H1 (cell line): ENCODE measurements at regions not wholly inside any gene's neighbourhood (a gene's known extent, or its start where the extent isn't known, plus 50 kb on each side); places are given as distances from the start of the nearest gene placed in this dataset.

Experiments used
- ASH2L ChIP-seq: fragments of 200-600, 300-600 bp; sonication (generic); IDR thresholded peaks from one replicate; pipeline ENCODE4 v1.7.1; 2017; ENCODE audit warnings: low read length
- CBX8 ChIP-seq: fragments of 300-800, 300-1000 bp; sonication (generic); IDR thresholded peaks from 2 replicates; pipeline ENCODE4 v1.7.1; 2016; ENCODE audit warnings: low read depth, low read length, borderline replicate concordance
- CREB1 ChIP-seq: IDR thresholded peaks from 2 replicates; pipeline ENCODE4 v1.6.1; 2012; ENCODE audit warnings: inconsistent platforms
- EGR1 ChIP-seq: IDR thresholded peaks from 2 replicates; pipeline ENCODE4 v1.6.1; 2011; ENCODE audit warnings: low read depth, low read length, borderline replicate concordance
- EZH2 ChIP-seq: fragments of 200-600 bp; sonication (generic); IDR thresholded peaks from 2 replicates; pipeline ENCODE4 v1.7.1; 2012; ENCODE audit warnings: low read depth, mild to moderate bottlenecking, moderate library complexity, low read length, inconsistent platforms; ENCODE audit not compliant: severe bottlenecking
- KDM4A ChIP-seq: IDR thresholded peaks from one replicate; pipeline ENCODE4 v1.7.1; 2012; ENCODE audit warnings: low read depth, mild to moderate bottlenecking, moderate library complexity, low read length, inconsistent platforms; ENCODE audit not compliant: severe bottlenecking
- RAD21 ChIP-seq, 2 experiments: IDR thresholded peaks in 1 of 2; conservative IDR thresholded peaks in 1 of 2; 2 replicates each; pipeline ENCODE4 v1.6.1; 2011; ENCODE audit warnings: low read depth in 2 of 2, low read length in 2 of 2, improper control_type of control experiment in 1 of 2, inconsistent platforms in 1 of 2, mild to moderate bottlenecking in 1 of 2, moderate library complexity in 1 of 2
- RBBP5 ChIP-seq: IDR thresholded peaks from 2 replicates; pipeline ENCODE4 v1.7.1; 2012; ENCODE audit warnings: low read depth, mild to moderate bottlenecking, inconsistent platforms, low read length, moderate library complexity, borderline replicate concordance
- RFX5 ChIP-seq: IDR thresholded peaks from 2 replicates; pipeline ENCODE4 v1.6.1; 2011; ENCODE audit warnings: low read depth, low read length, improper control_type of control experiment, borderline replicate concordance
- SUZ12 ChIP-seq: fragments of 200-600 bp; sonication (generic); IDR thresholded peaks from 2 replicates; pipeline ENCODE4 v1.6.1; 2012; ENCODE audit warnings: mild to moderate bottlenecking, inconsistent platforms, low read length, moderate library complexity, mixed read lengths
- TAF1 ChIP-seq: IDR thresholded peaks from 2 replicates; pipeline ENCODE4 v1.6.1; 2011; ENCODE audit warnings: mild to moderate bottlenecking, low read depth, low read length
- TAF7 ChIP-seq: optimal IDR thresholded peaks from 2 replicates; pipeline ENCODE3; 2011; ENCODE audit warnings: low read depth, mild to moderate bottlenecking, inconsistent platforms, low read length, moderate library complexity, borderline replicate concordance
- YY1 ChIP-seq: IDR thresholded peaks from 2 replicates; pipeline ENCODE4 v1.6.1; 2011; ENCODE audit warnings: low read depth, mild to moderate bottlenecking, low read length

DNA sequence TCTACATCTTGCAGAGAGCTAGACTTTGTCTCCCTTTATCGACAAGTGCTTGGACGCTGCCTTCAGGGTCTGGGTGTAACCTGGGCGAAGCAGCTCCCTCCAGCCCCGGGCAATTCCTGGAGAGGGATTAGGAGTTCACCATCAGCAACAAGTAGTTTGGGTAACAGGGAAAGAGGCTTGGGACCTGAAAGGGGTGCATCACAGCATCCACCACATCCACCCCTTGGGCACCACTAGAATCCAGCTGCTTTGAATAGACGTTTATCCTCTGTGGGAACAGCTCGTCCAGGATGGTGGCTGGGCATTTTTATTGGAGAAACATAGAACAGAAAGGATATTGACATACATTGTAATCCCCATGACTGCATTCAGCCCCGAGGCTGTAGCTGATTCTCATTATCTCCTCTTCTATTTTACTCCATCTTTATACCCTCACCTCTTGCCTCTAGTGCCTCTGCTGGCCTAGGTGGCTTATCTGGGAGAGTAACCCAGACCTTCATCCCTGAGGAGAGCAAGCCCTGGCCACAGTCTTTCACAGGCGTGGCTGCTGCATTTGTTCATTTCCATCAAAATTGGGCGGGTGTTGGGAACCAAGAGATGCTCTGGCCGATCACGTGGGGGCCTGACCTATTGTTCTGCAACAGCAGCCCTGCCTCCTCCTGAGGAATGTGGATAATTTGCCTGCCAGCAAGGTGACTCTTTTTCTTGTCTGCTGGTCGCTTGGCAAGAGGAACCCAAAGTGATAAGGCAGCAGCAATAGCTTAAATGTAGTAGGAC, 109.2 kb upstream of the RALGAPA2 start (continued):
- TF ChIP-seq RAD21 (IDR thresholded peaks at IDR 0.05 in 1 of 2, conservative IDR thresholded peaks at IDR 0.05 in 1 of 2; ENCODE audit: low read depth in 2 of 2, low read length in 2 of 2) (0 out of 4 replicates have a peak, but pooled peaks of 1 of the 2 experiments have one; percentile 9), TAF1 (no peak), KDM4A (no peak), TAF7 (no peak), SUZ12 (no peak), CREB1 (no peak), RFX5 (no peak), EGR1 (no peak), ASH2L (no peak), YY1 (no peak), EZH2 (no peak), CBX8 (no peak), RBBP5 (no peak)
